OCI-LY7 (cell line): ENCODE measurements at regions not wholly inside any gene's neighbourhood (a gene's known extent, or its start where the extent isn't known, plus 50 kb on each side); places are given as distances from the start of the nearest gene placed in this dataset.

ENCODE experiments used
- BruUV-seq: library from RNA; stranded (reverse); fragments of 400-500 nt; replicated peaks from 2 replicates; lab custom pipeline; 2021; lab: Mats Ljungman, UMichigan
- CTCF ChIA-PET: fragments of 300-600 bp; sonication (Branson Sonifier 250); formaldehyde crosslinking; loops from one replicate; lab custom pipeline; 2022; ENCODE audit warnings: antibody characterized with exemption; ENCODE audit not compliant: unreplicated experiment; lab: Charles Lee
- POLR2A ChIA-PET: fragments of 300-600 bp; sonication (Branson Sonifier 250); formaldehyde crosslinking; loops from one replicate; lab custom pipeline; 2022; ENCODE audit warnings: antibody characterized with exemption; lab: Charles Lee
- DNase-seq: peaks from one replicate; pipeline ENCODE4 v3.0.0-alpha.2; 2015; ENCODE audit warnings: low spot score
- H2AFZ ChIP-seq: fragments of 200-600 bp; sonication (generic), shearing (Covaris generic); 2 replicates; pipeline ENCODE4 v1.6.1; 2014; ENCODE audit warnings: mild to moderate bottlenecking, antibody characterized with exemption, low read length, moderate library complexity
- H3K27ac ChIP-seq: fragments of 200-600 bp; sonication (generic); 2 replicates; pipeline ENCODE4 v1.5.1; 2014; ENCODE audit warnings: mixed run types, low read depth, mild to moderate bottlenecking, moderate library complexity, low read length, inconsistent platforms; ENCODE audit not compliant: poor library complexity, severe bottlenecking
- H3K36me3 ChIP-seq: fragments of 200-600 bp; sonication (generic); 2 replicates; pipeline ENCODE4 v1.6.1; 2014; ENCODE audit warnings: mild to moderate bottlenecking, antibody characterized with exemption, low read length, moderate library complexity, mixed read lengths; ENCODE audit not compliant: insufficient read depth
- H3K4me1 ChIP-seq: fragments of 200-600 bp; sonication (generic); 2 replicates; pipeline ENCODE4 v1.5.1; 2014; ENCODE audit warnings: mild to moderate bottlenecking, low read length; ENCODE audit not compliant: insufficient read depth, poor library complexity, severe bottlenecking
- H3K4me2 ChIP-seq: fragments of 200-600 bp; sonication (generic); 2 replicates; pipeline ENCODE4 v1.6.1; 2014; ENCODE audit warnings: mild to moderate bottlenecking, low read length
- H3K4me3 ChIP-seq: fragments of 200-600 bp; sonication (generic); 2 replicates; pipeline ENCODE4 v1.5.1; 2014; ENCODE audit warnings: mild to moderate bottlenecking, low read depth, low read length; ENCODE audit not compliant: poor library complexity, severe bottlenecking
- H3K79me2 ChIP-seq: fragments of 200-600 bp; sonication (generic); 2 replicates; pipeline ENCODE4 v1.6.1; 2016; ENCODE audit warnings: low read depth, mild to moderate bottlenecking, low read length, moderate library complexity, mixed read lengths; ENCODE audit not compliant: insufficient read depth
- H3K9me2 ChIP-seq: fragments of 200-600 bp; sonication (generic); 2 replicates; pipeline ENCODE4 v1.6.1; 2016; ENCODE audit warnings: mild to moderate bottlenecking, low read length, mixed read lengths; ENCODE audit not compliant: insufficient read depth
- H3K9me3 ChIP-seq: fragments of 200-600 bp; sonication (generic); 2 replicates; pipeline ENCODE4 v1.6.1; 2014; ENCODE audit warnings: mild to moderate bottlenecking, mixed run types, low read length, mixed read lengths
- H4K20me1 ChIP-seq: fragments of 200-600 bp; sonication (generic); 2 replicates; pipeline ENCODE4 v1.6.1; 2014; ENCODE audit warnings: mild to moderate bottlenecking, antibody characterized with exemption, low read length, moderate library complexity, mixed read lengths; ENCODE audit not compliant: insufficient read depth
- CTCF ChIP-seq: fragments of 200-600 bp; sonication (generic); conservative IDR thresholded peaks from 2 replicates; pipeline ENCODE4 v1.5.1; 2014; ENCODE audit warnings: mild to moderate bottlenecking, antibody characterized with exemption, low read length, moderate library complexity, mixed read lengths
- EZH2phosphoT487 ChIP-seq: fragments of 200-600 bp; sonication (generic); IDR thresholded peaks from 2 replicates; pipeline ENCODE4 v1.6.1; 2018; ENCODE audit warnings: low read depth, borderline replicate concordance, mild to moderate bottlenecking, mixed run types, antibody characterized with exemption, low read length, moderate library complexity, mixed read lengths
- intact Hi-C: fragments of 100-400 bp; cut with micrococcal nuclease; formaldehyde crosslinking; loops from one replicate; pipeline ENCODE4 v1.10.0; 2022; ENCODE audit not compliant: unreplicated experiment

- intact Hi-C loops: no loop called here
- H3K9me3 ChIP-seq: no peaks in the 10 kb centered on the region
- POLR2A ChIA-PET: interaction anchor here (0.6 to 5.6 kb wide), 5 partner anchors 18 to 160 kb away, joined by 3 to 45 read pairs (median 4); no protein-coding TSS in a partner anchor
- TF ChIP-seq EZH2phosphoT487 (no peak), CTCF (no peak)
- peaks cover 12% of the 10 kb centered on the region; the same call in 1 of the 2 replicates for H3K79me2 ChIP-seq
- H2AFZ ChIP-seq: peak overlapping the region; percentile 16; the same call in 1 of the 2 replicates
- H3K27ac ChIP-seq: peak overlapping the region; percentile 6
- BruUV-seq: no TSS peak
- no peaks in the 10 kb centered on the region for H3K9me2 ChIP-seq
- peak overlapping the region; percentile 34 for H3K4me2 ChIP-seq
- H4K20me1 ChIP-seq: no peaks in the 10 kb centered on the region
- no peak for DNase-seq
- no peaks in the 10 kb centered on the region for H3K36me3 ChIP-seq
- H3K4me3 ChIP-seq: no peak overlapping the region
- CTCF ChIA-PET: no interaction called here
- peaks cover 76% of the 10 kb centered on the region for H3K4me1 ChIP-seq
Observed at GRCh38 chr3:56960234-56960917, 100.1 kb upstream of the SPATA12 start.

GRCh38 chr3:56958879-56959278 is 101.6 kb upstream of the SPATA12 start:
- no peak overlapping the region for H3K4me3 ChIP-seq
- no peak overlapping the region for H3K27ac ChIP-seq
- 0 out of 2 replicates have a peak, but pooled peaks cover 4% of the 10 kb centered on the region for H3K79me2 ChIP-seq
- H4K20me1 ChIP-seq: no peaks in the 10 kb centered on the region
- intact Hi-C loops: no loop called here
- H3K4me1 ChIP-seq: peaks cover 64% of the 10 kb centered on the region
- no peaks in the 10 kb centered on the region for H3K36me3 ChIP-seq
- no peak for DNase-seq
- peak overlapping the region; percentile 34 for H3K4me2 ChIP-seq
- ChIA-PET CTCF (no interaction called here), POLR2A (interaction anchor here (0.6 to 2.5 kb wide), 10 partner anchors 9 to 1080 kb away, joined by 3 to 20 read pairs (median 4); no protein-coding TSS in a partner anchor)
- TF ChIP-seq EZH2phosphoT487 (no peak), CTCF (no peak)
- no peak overlapping the region for H2AFZ ChIP-seq
- no peaks in the 10 kb centered on the region for H3K9me3 ChIP-seq
- BruUV-seq: no TSS peak
- no peaks in the 10 kb centered on the region for H3K9me2 ChIP-seq

GRCh38 chr3:56957522-56957921 is 102.9 kb upstream of the SPATA12 start:
- H3K9me3 ChIP-seq: no peaks in the 10 kb centered on the region
- H2AFZ ChIP-seq: no peak overlapping the region
- intact Hi-C loops: no loop called here
- BruUV-seq: no TSS peak
- TF ChIP-seq EZH2phosphoT487 (no peak), CTCF (no peak)
- no peak overlapping the region for H3K27ac ChIP-seq
- CTCF ChIA-PET: interaction anchor here (0.8 kb wide), 1 partner anchor 15 kb away, joined by 4 read pairs; no protein-coding TSS in a partner anchor
- no peak overlapping the region for H3K4me2 ChIP-seq
- no peaks in the 10 kb centered on the region for H3K36me3 ChIP-seq
- no peak for DNase-seq
- no peaks in the 10 kb centered on the region for H4K20me1 ChIP-seq
- H3K9me2 ChIP-seq: no peaks in the 10 kb centered on the region
- H3K79me2 ChIP-seq: 0 out of 2 replicates have a peak, but pooled peaks cover 4% of the 10 kb centered on the region
- POLR2A ChIA-PET: interaction anchor here (0.6 to 2.5 kb wide), 10 partner anchors 13 to 159 kb away, joined by 3 to 20 read pairs (median 4); no protein-coding TSS in a partner anchor
- H3K4me3 ChIP-seq: no peak overlapping the region
- H3K4me1 ChIP-seq: peaks cover 50% of the 10 kb centered on the region
